OCI-LY7 (cell line): ENCODE measurements at regions not wholly inside any gene's neighbourhood (a gene's known extent, or its start where the extent isn't known, plus 50 kb on each side); places are given as distances from the start of the nearest gene placed in this dataset.

Experiments
- BruUV-seq: library from RNA; stranded (reverse); fragments of 400-500 nt; replicated peaks from 2 replicates; lab custom pipeline; 2021; lab: Mats Ljungman, UMichigan
- CTCF ChIA-PET: fragments of 300-600 bp; sonication (Branson Sonifier 250); formaldehyde crosslinking; loops from one replicate; lab custom pipeline; 2022; ENCODE audit warnings: antibody characterized with exemption; ENCODE audit not compliant: unreplicated experiment; lab: Charles Lee
- POLR2A ChIA-PET: fragments of 300-600 bp; sonication (Branson Sonifier 250); formaldehyde crosslinking; loops from one replicate; lab custom pipeline; 2022; ENCODE audit warnings: antibody characterized with exemption; lab: Charles Lee
- DNase-seq: peaks from one replicate; pipeline ENCODE4 v3.0.0-alpha.2; 2015; ENCODE audit warnings: low spot score
- H2AFZ ChIP-seq: fragments of 200-600 bp; sonication (generic), shearing (Covaris generic); 2 replicates; pipeline ENCODE4 v1.6.1; 2014; ENCODE audit warnings: mild to moderate bottlenecking, antibody characterized with exemption, low read length, moderate library complexity
- H3K27ac ChIP-seq: fragments of 200-600 bp; sonication (generic); 2 replicates; pipeline ENCODE4 v1.5.1; 2014; ENCODE audit warnings: mixed run types, low read depth, mild to moderate bottlenecking, moderate library complexity, low read length, inconsistent platforms; ENCODE audit not compliant: poor library complexity, severe bottlenecking
- H3K36me3 ChIP-seq: fragments of 200-600 bp; sonication (generic); 2 replicates; pipeline ENCODE4 v1.6.1; 2014; ENCODE audit warnings: mild to moderate bottlenecking, antibody characterized with exemption, low read length, moderate library complexity, mixed read lengths; ENCODE audit not compliant: insufficient read depth
- H3K4me1 ChIP-seq: fragments of 200-600 bp; sonication (generic); 2 replicates; pipeline ENCODE4 v1.5.1; 2014; ENCODE audit warnings: mild to moderate bottlenecking, low read length; ENCODE audit not compliant: insufficient read depth, poor library complexity, severe bottlenecking
- H3K4me2 ChIP-seq: fragments of 200-600 bp; sonication (generic); 2 replicates; pipeline ENCODE4 v1.6.1; 2014; ENCODE audit warnings: mild to moderate bottlenecking, low read length
- H3K4me3 ChIP-seq: fragments of 200-600 bp; sonication (generic); 2 replicates; pipeline ENCODE4 v1.5.1; 2014; ENCODE audit warnings: mild to moderate bottlenecking, low read depth, low read length; ENCODE audit not compliant: poor library complexity, severe bottlenecking
- H3K79me2 ChIP-seq: fragments of 200-600 bp; sonication (generic); 2 replicates; pipeline ENCODE4 v1.6.1; 2016; ENCODE audit warnings: low read depth, mild to moderate bottlenecking, low read length, moderate library complexity, mixed read lengths; ENCODE audit not compliant: insufficient read depth
- H3K9me2 ChIP-seq: fragments of 200-600 bp; sonication (generic); 2 replicates; pipeline ENCODE4 v1.6.1; 2016; ENCODE audit warnings: mild to moderate bottlenecking, low read length, mixed read lengths; ENCODE audit not compliant: insufficient read depth
- H3K9me3 ChIP-seq: fragments of 200-600 bp; sonication (generic); 2 replicates; pipeline ENCODE4 v1.6.1; 2014; ENCODE audit warnings: mild to moderate bottlenecking, mixed run types, low read length, mixed read lengths
- H4K20me1 ChIP-seq: fragments of 200-600 bp; sonication (generic); 2 replicates; pipeline ENCODE4 v1.6.1; 2014; ENCODE audit warnings: mild to moderate bottlenecking, antibody characterized with exemption, low read length, moderate library complexity, mixed read lengths; ENCODE audit not compliant: insufficient read depth
- CTCF ChIP-seq: fragments of 200-600 bp; sonication (generic); conservative IDR thresholded peaks from 2 replicates; pipeline ENCODE4 v1.5.1; 2014; ENCODE audit warnings: mild to moderate bottlenecking, antibody characterized with exemption, low read length, moderate library complexity, mixed read lengths
- EZH2phosphoT487 ChIP-seq: fragments of 200-600 bp; sonication (generic); IDR thresholded peaks from 2 replicates; pipeline ENCODE4 v1.6.1; 2018; ENCODE audit warnings: low read depth, borderline replicate concordance, mild to moderate bottlenecking, mixed run types, antibody characterized with exemption, low read length, moderate library complexity, mixed read lengths
- intact Hi-C: fragments of 100-400 bp; cut with micrococcal nuclease; formaldehyde crosslinking; loops from one replicate; pipeline ENCODE4 v1.10.0; 2022; ENCODE audit not compliant: unreplicated experiment

GRCh38 chr4:81611221-81611620, 139.5 kb upstream of the RASGEF1B start:
- CTCF ChIA-PET: no interaction called here
- H3K79me2 ChIP-seq: no peaks in the 10 kb centered on the region
- no peak overlapping the region for H3K27ac ChIP-seq
- DNase-seq: no peak
- no peaks in the 10 kb centered on the region for H4K20me1 ChIP-seq
- H3K4me1 ChIP-seq: peaks cover 50% of the 10 kb centered on the region
- no peaks in the 10 kb centered on the region for H3K9me2 ChIP-seq
- no peaks in the 10 kb centered on the region for H3K36me3 ChIP-seq
- H2AFZ ChIP-seq: no peak overlapping the region
- intact Hi-C loops: no loop called here
- TF ChIP-seq CTCF (no peak), EZH2phosphoT487 (no peak)
- H3K9me3 ChIP-seq: no peaks in the 10 kb centered on the region
- H3K4me3 ChIP-seq: no peak overlapping the region
- H3K4me2 ChIP-seq: no peak overlapping the region
- BruUV-seq: no TSS peak
- POLR2A ChIA-PET: no interaction called here

GRCh38 chr4:81609844-81610243, 138.1 kb upstream of the RASGEF1B start:
- BruUV-seq: no TSS peak
- Histone ChIP-seq H3K4me2 (peak overlapping the region; percentile 34), H3K36me3 (no peaks in the 10 kb centered on the region), H3K4me1 (peaks cover 63% of the 10 kb centered on the region), H2AFZ (peak overlapping the region; percentile 70; the same call in 1 of the 2 replicates), H3K79me2 (no peaks in the 10 kb centered on the region), H3K27ac (peak overlapping the region; percentile 22), H3K4me3 (no peak overlapping the region), H3K9me3 (no peaks in the 10 kb centered on the region), H4K20me1 (no peaks in the 10 kb centered on the region), H3K9me2 (no peaks in the 10 kb centered on the region)
- intact Hi-C loops: loop anchor here (10.0 kb wide), 1 partner anchor 235 kb away; no protein-coding TSS in a partner anchor
- CTCF ChIA-PET: no interaction called here
- DNase-seq: peak; percentile 21
- TF ChIP-seq CTCF: no peak
- no peak for TF ChIP-seq EZH2phosphoT487
- POLR2A ChIA-PET: interaction anchor here (0.6 to 1.8 kb wide), 3 partner anchors 10 to 671 kb away, joined by 3 to 4 read pairs (median 3); no protein-coding TSS in a partner anchor

GRCh38 chr4:81607950-81608349, 136.2 kb upstream of the RASGEF1B start:
- Histone ChIP-seq H3K9me3 (no peaks in the 10 kb centered on the region), H3K79me2 (no peaks in the 10 kb centered on the region), H3K27ac (no peak overlapping the region), H4K20me1 (no peaks in the 10 kb centered on the region), H3K36me3 (no peaks in the 10 kb centered on the region), H3K4me1 (peaks cover 63% of the 10 kb centered on the region), H3K4me2 (0 out of 2 replicates have a peak overlapping the region, but pooled peaks have one; percentile 13), H3K4me3 (no peak overlapping the region), H3K9me2 (no peaks in the 10 kb centered on the region), H2AFZ (peak overlapping the region; percentile 53; the same call in 1 of the 2 replicates)
- TF ChIP-seq CTCF: no peak
- TF ChIP-seq EZH2phosphoT487: no peak
- DNase-seq: no peak
- BruUV-seq: no TSS peak
- intact Hi-C loops: loop anchor here (1.0 to 10.0 kb wide), 2 partner anchors 137 to 237 kb away; partner anchors contain the start of gene RASGEF1B
- POLR2A ChIA-PET: interaction anchor here (0.5 to 1.8 kb wide), 11 partner anchors 12 to 1246 kb away, joined by 3 to 8 read pairs (median 3); no protein-coding TSS in a partner anchor
- CTCF ChIA-PET: no interaction called here
